ENCODE measurements at regions not wholly inside any gene's neighbourhood (a gene's known extent, or its start where the extent isn't known, plus 50 kb on each side); places are given as distances from the start of the nearest gene placed in this dataset.

GRCh38 chr12:114964841-114965240, 280.9 kb upstream of the TBX3 start:
- Histone ChIP-seq H3K9me3 (replicated peaks; ENCODE audit: control insufficient read depth, insufficient read depth, low read depth, low read length) (no peaks in the 10 kb centered on the region), H3K9ac (ENCODE audit: insufficient read depth in 1 of 2, low read depth in 2 of 2, low read length in 2 of 2) (no peak overlapping the region), H4K20me1 (replicated peaks; ENCODE audit: control insufficient read depth, insufficient read depth, low read length) (no peaks in the 10 kb centered on the region), H3K4me3 (no peak overlapping the region), H3K36me3 (ENCODE audit: control insufficient read depth, insufficient read depth, low read length) (no peaks in the 10 kb centered on the region), H3K9me1 (ENCODE audit: control insufficient read depth, insufficient read depth, low read length) (no peaks in the 10 kb centered on the region), H3K4me2 (ENCODE audit: insufficient read depth, low read length) (no peak overlapping the region), H3K27me3 (ENCODE audit: control insufficient read depth in 2 of 2, insufficient read depth in 2 of 2, low read length in 2 of 2) (peaks cover 6 to 10% of the 10 kb centered on the region in 2 experiments; a peak in 4 of 5 replicates), H3K79me2 (ENCODE audit: control insufficient read depth, insufficient read depth, low read length) (no peaks in the 10 kb centered on the region), H3K4me1 (replicated peaks in 1 of 2; ENCODE audit: control insufficient read depth in 2 of 2, insufficient read depth in 2 of 2, low read length in 2 of 2) (no peaks in the 10 kb centered on the region), H3K27ac (ENCODE audit: extremely low read depth, low read depth, low read length) (no peak overlapping the region), H2AFZ (ENCODE audit: low read depth, low read length) (no peak overlapping the region)
- 0% methylated on average over 2 of the region's 2 CpGs for WGBS (ENCODE audit: insufficient coverage, low coverage, missing lambda C conversion rate)
- FAIRE-seq, result no peak
- TF ChIP-seq ZKSCAN3 (CRISPR knock-in tag; IDR thresholded peaks at IDR 0.05), result no peak
- no peak for TF ChIP-seq HES1 (IDR thresholded peaks at IDR 0.05; ENCODE audit: low read depth)
- TF ChIP-seq PCBP2 (IDR thresholded peaks at IDR 0.05; ENCODE audit: low read depth, low read length, poor library complexity, severe bottlenecking), result no peak
- DNase-seq (ENCODE audit: extremely low read depth in 1 of 4, low spot score in 3 of 4), result no peak
- intact Hi-C loops (cut with micrococcal nuclease), result no loop called here
- no peak for ATAC-seq
- in situ Hi-C loops (cut with MboI), result no loop called here
- no TSS peak for BruUV-seq (replicated peaks)
- CTCF ChIA-PET (ENCODE audit: low intra/inter-chr PET ratio), result no interaction called here
- POLR2A ChIA-PET, result interaction anchor here (1.4 kb wide), 1 partner anchor 12 kb away, joined by 4 read pairs; no protein-coding TSS in a partner anchor

- H3K27me3 ChIP-seq (ENCODE audit: control insufficient read depth in 2 of 2, insufficient read depth in 2 of 2, low read length in 2 of 2), result peaks cover 0 to under 1% of the 10 kb centered on the region in 2 experiments; a peak in 3 of 5 replicates
- H2AFZ ChIP-seq (ENCODE audit: low read depth, low read length), result no peak overlapping the region
- no peaks in the 10 kb centered on the region for H4K20me1 ChIP-seq (replicated peaks; ENCODE audit: control insufficient read depth, insufficient read depth, low read length)
- TF ChIP-seq DMBX1 (CRISPR knock-in tag; IDR thresholded peaks at IDR 0.05; ENCODE audit: borderline replicate concordance) (no peak), THAP12 (CRISPR knock-in tag; IDR thresholded peaks at IDR 0.05) (no peak), HINFP (tag; conservative IDR thresholded peaks at IDR 0.05; ENCODE audit: low read depth) (no peak), ZBTB49 (CRISPR knock-in tag; IDR thresholded peaks at IDR 0.05; ENCODE audit: borderline replicate concordance) (no peak), ZNF282 (CRISPR knock-in tag; IDR thresholded peaks at IDR 0.05) (no peak)
- no peaks in the 10 kb centered on the region for H3K9me3 ChIP-seq (replicated peaks; ENCODE audit: control insufficient read depth, insufficient read depth, low read depth, low read length)
- H3K36me3 ChIP-seq (ENCODE audit: control insufficient read depth, insufficient read depth, low read length), result no peaks in the 10 kb centered on the region
- no peak for ATAC-seq
- WGBS (ENCODE audit: insufficient coverage, low coverage, missing lambda C conversion rate), result 0% methylated on average over 4 of the region's 4 CpGs
- intact Hi-C loops (cut with micrococcal nuclease) (no loop called here), in situ Hi-C loops (cut with MboI) (no loop called here)
- H3K79me2 ChIP-seq (ENCODE audit: control insufficient read depth, insufficient read depth, low read length), result no peaks in the 10 kb centered on the region
- POLR2A ChIA-PET, result interaction anchor here (1.1 kb wide), 1 partner anchor 11 kb away, joined by 3 read pairs; no protein-coding TSS in a partner anchor
- no peak for FAIRE-seq
- H3K9me1 ChIP-seq (ENCODE audit: control insufficient read depth, insufficient read depth, low read length), result no peaks in the 10 kb centered on the region
- no peak overlapping the region for H3K27ac ChIP-seq (ENCODE audit: extremely low read depth, low read depth, low read length)
- CTCF ChIA-PET (ENCODE audit: low intra/inter-chr PET ratio), result no interaction called here
- no peak overlapping the region for H3K9ac ChIP-seq (ENCODE audit: insufficient read depth in 1 of 2, low read depth in 2 of 2, low read length in 2 of 2)
- H3K4me2 ChIP-seq (ENCODE audit: insufficient read depth, low read length), result no peak overlapping the region
- H3K4me1 ChIP-seq (replicated peaks in 1 of 2; ENCODE audit: control insufficient read depth in 2 of 2, insufficient read depth in 2 of 2, low read length in 2 of 2), result no peaks in the 10 kb centered on the region
- DNase-seq (ENCODE audit: extremely low read depth in 1 of 4, low spot score in 3 of 4), result no peak
- no TSS peak for BruUV-seq (replicated peaks)
- H3K4me3 ChIP-seq, result no peak overlapping the region
Measured at GRCh38 chr12:114963846-114964245, 279.9 kb upstream of the TBX3 start.

All from K562 (cell line).